Nephron (organoid): ENCODE measurements at regions not wholly inside any gene's neighbourhood (a gene's known extent, or its start where the extent isn't known, plus 50 kb on each side); places are given as distances from the start of the nearest gene placed in this dataset.

Source experiments
- H3K27ac Mint-ChIP-seq, 3 experiments: 2 replicates each; pipeline ENCODE4 v1.8.0; 2020; ENCODE audit warnings: mixed read lengths in 3 of 3, mild to moderate bottlenecking in 2 of 3, moderate library complexity in 1 of 3
- H3K27me3 Mint-ChIP-seq: 2 replicates; pipeline ENCODE4 v1.8.0; 2021; ENCODE audit warnings: low read depth, mild to moderate bottlenecking, moderate library complexity, mixed read lengths
- H3K36me3 Mint-ChIP-seq: 2 replicates; pipeline ENCODE4 v1.8.0; 2020; ENCODE audit warnings: low read depth, mixed read lengths
- H3K4me1 Mint-ChIP-seq: 2 replicates; pipeline ENCODE4 v1.8.0; 2020; ENCODE audit warnings: mixed read lengths
- H3K4me3 Mint-ChIP-seq, 3 experiments: 2 replicates each; pipeline ENCODE4 v1.8.0; 2020; ENCODE audit warnings: mild to moderate bottlenecking in 3 of 3, mixed read lengths in 3 of 3, moderate library complexity in 2 of 3
- H3K9me3 Mint-ChIP-seq: 2 replicates; pipeline ENCODE4 v1.8.0; 2020; ENCODE audit warnings: mixed read lengths
- CTCF ChIP-seq, 3 experiments: fragments of 200-600 bp; sonication (generic); IDR thresholded peaks; one replicate each; pipeline ENCODE4 v1.5.0; 2021; ENCODE audit warnings: antibody characterized with exemption in 3 of 3; ENCODE audit not compliant: unreplicated experiment in 3 of 3

- Mint-ChIP-seq H3K27ac (no peak overlapping the region), H3K4me3 (no peak overlapping the region), H3K9me3 (no peaks in the 10 kb centered on the region), H3K4me1 (peaks cover 6% of the 10 kb centered on the region), H3K27me3 (peaks cover 8% of the 10 kb centered on the region), H3K36me3 (no peaks in the 10 kb centered on the region)
- TF ChIP-seq CTCF (IDR thresholded peaks at IDR 0.05; ENCODE audit: unreplicated experiment in 3 of 3), result no peak
Observed at GRCh38 chr2:12089001-12089400, 342.6 kb downstream of the LPIN1 start.

- Mint-ChIP-seq H3K36me3 (no peaks in the 10 kb centered on the region), H3K27ac (no peak overlapping the region), H3K9me3 (no peaks in the 10 kb centered on the region), H3K4me1 (peaks cover 6% of the 10 kb centered on the region), H3K27me3 (peaks cover 3% of the 10 kb centered on the region), H3K4me3 (no peak overlapping the region)
- TF ChIP-seq CTCF (IDR thresholded peaks at IDR 0.05; ENCODE audit: unreplicated experiment in 3 of 3), result no peak
Observed at GRCh38 chr2:12089496-12089895, 343.1 kb downstream of the LPIN1 start.

- no peak for TF ChIP-seq CTCF (IDR thresholded peaks at IDR 0.05; ENCODE audit: unreplicated experiment in 3 of 3)
- H3K27me3 Mint-ChIP-seq, result peaks cover 3% of the 10 kb centered on the region
- H3K27ac Mint-ChIP-seq, result no peak overlapping the region
- H3K4me1 Mint-ChIP-seq, result peaks cover 6% of the 10 kb centered on the region
- no peaks in the 10 kb centered on the region for H3K9me3 Mint-ChIP-seq
- no peaks in the 10 kb centered on the region for H3K36me3 Mint-ChIP-seq
- H3K4me3 Mint-ChIP-seq, result no peak overlapping the region
Observed at GRCh38 chr2:12090072-12090471, 343.6 kb downstream of the LPIN1 start.

- H3K4me1 Mint-ChIP-seq, result peaks cover 6% of the 10 kb centered on the region
- H3K36me3 Mint-ChIP-seq, result no peaks in the 10 kb centered on the region
- no peak for TF ChIP-seq CTCF (IDR thresholded peaks at IDR 0.05; ENCODE audit: unreplicated experiment in 3 of 3)
- H3K27ac Mint-ChIP-seq, result no peak overlapping the region
- H3K9me3 Mint-ChIP-seq, result no peaks in the 10 kb centered on the region
- H3K4me3 Mint-ChIP-seq, result no peak overlapping the region
- peaks cover 3% of the 10 kb centered on the region for H3K27me3 Mint-ChIP-seq
Observed at GRCh38 chr2:12090590-12090989, 344.2 kb downstream of the LPIN1 start.

GRCh38 chr2:12091201-12091806 lies 344.9 kb downstream of the LPIN1 start:
- Mint-ChIP-seq H3K36me3 (no peaks in the 10 kb centered on the region), H3K27me3 (no peaks in the 10 kb centered on the region), H3K4me3 (no peak overlapping the region), H3K9me3 (no peaks in the 10 kb centered on the region), H3K27ac (no peak overlapping the region), H3K4me1 (peaks cover 6% of the 10 kb centered on the region)
- TF ChIP-seq CTCF (IDR thresholded peaks at IDR 0.05; ENCODE audit: unreplicated experiment in 3 of 3), result no peak

- Mint-ChIP-seq H3K27me3 (no peaks in the 10 kb centered on the region), H3K4me3 (no peak overlapping the region), H3K27ac (no peak overlapping the region), H3K9me3 (no peaks in the 10 kb centered on the region), H3K36me3 (no peaks in the 10 kb centered on the region), H3K4me1 (peaks cover 6% of the 10 kb centered on the region)
- no peak for TF ChIP-seq CTCF (IDR thresholded peaks at IDR 0.05; ENCODE audit: unreplicated experiment in 3 of 3)
Observed at GRCh38 chr2:12094134-12094533, 347.7 kb downstream of the LPIN1 start.
